ENCODE measurements at regions not wholly inside any gene's neighbourhood (a gene's known extent, or its start where the extent isn't known, plus 50 kb on each side); places are given as distances from the start of the nearest gene placed in this dataset.

DNA sequence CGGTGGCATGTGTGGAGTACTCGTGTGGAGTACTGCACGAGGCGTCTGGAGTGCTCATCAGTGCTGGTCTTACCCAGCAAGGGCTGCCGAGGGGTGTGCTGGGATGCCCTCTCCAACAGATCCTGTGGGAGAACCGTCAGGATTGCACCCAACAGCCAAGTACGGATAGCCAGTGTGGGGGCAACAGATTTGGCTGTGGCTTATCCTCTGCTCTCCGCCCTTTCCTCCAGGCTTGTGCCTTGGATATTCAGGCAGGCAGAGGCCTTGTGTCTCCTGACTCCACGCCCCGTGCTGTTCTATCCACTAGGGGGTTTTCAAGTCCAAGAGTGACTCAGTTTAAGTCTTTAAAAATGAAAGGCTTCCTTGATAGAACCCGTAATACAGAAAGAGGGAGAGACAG is 321.0 kb upstream of the HS6ST1 start:
- no peaks in the 10 kb centered on the region for H3K4me1 ChIP-seq
- no peak overlapping the region for H3K27ac ChIP-seq
- H3K4me3 ChIP-seq, result no peak overlapping the region
- no peaks in the 10 kb centered on the region for H3K36me3 ChIP-seq
- peak in 1 of 3 donors; percentile 18 for DNase-seq
- H3K27me3 ChIP-seq, result no peaks in the 10 kb centered on the region
- TF ChIP-seq, protein P1, sequence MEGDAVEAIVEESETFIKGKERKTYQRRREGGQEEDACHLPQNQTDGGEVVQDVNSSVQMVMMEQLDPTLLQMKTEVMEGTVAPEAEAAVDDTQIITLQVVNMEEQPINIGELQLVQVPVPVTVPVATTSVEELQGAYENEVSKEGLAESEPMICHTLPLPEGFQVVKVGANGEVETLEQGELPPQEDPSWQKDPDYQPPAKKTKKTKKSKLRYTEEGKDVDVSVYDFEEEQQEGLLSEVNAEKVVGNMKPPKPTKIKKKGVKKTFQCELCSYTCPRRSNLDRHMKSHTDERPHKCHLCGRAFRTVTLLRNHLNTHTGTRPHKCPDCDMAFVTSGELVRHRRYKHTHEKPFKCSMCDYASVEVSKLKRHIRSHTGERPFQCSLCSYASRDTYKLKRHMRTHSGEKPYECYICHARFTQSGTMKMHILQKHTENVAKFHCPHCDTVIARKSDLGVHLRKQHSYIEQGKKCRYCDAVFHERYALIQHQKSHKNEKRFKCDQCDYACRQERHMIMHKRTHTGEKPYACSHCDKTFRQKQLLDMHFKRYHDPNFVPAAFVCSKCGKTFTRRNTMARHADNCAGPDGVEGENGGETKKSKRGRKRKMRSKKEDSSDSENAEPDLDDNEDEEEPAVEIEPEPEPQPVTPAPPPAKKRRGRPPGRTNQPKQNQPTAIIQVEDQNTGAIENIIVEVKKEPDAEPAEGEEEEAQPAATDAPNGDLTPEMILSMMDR (IDR thresholded peaks at IDR 0.05), result no peak
- TF ChIP-seq POLR2A (IDR thresholded peaks at IDR 0.05), result no peak
- no peaks in the 10 kb centered on the region for H3K9me3 ChIP-seq

DNA sequence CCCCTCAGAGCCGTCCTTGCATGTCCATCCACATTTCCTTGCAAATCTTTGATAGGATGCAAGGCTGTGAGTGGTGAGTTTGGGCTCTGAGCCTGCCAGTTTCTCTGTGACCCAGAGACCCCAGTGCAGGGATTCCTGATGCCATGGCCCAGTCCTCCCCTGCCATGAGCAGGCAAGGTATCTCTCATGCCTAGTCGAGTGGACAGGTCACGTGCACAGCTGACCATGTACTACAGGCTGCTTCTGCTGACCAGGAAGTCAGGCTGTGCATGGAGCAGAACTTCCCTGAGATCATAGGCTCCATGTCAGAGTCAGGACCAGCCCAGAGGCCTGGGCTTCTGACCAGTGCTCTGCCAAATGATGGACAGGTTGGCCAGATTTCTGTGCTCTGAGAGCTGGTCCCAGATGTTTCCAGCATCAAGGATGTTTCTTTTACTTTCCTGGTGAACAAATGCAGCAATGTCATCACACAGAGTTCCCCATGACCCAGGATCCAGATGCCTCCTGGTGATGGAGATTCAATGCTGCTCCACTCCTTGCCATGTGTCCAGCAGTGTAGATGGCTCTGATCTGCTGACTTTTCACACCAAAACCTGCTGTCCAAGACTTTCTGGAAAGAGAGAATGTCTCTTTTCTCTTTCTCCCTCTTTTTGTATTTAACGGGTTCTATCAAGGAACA is 321.6 kb upstream of the HS6ST1 start:
- Histone ChIP-seq H3K36me3 (no peaks in the 10 kb centered on the region), H3K4me1 (no peaks in the 10 kb centered on the region), H3K27me3 (no peaks in the 10 kb centered on the region), H3K27ac (no peak overlapping the region), H3K4me3 (no peak overlapping the region), H3K9me3 (no peaks in the 10 kb centered on the region)
- peak in 1 of 3 donors; percentile 26 for DNase-seq
- no peak for TF ChIP-seq POLR2A (IDR thresholded peaks at IDR 0.05)
- TF ChIP-seq, protein P1 (IDR thresholded peaks at IDR 0.05), result no peak

DNA sequence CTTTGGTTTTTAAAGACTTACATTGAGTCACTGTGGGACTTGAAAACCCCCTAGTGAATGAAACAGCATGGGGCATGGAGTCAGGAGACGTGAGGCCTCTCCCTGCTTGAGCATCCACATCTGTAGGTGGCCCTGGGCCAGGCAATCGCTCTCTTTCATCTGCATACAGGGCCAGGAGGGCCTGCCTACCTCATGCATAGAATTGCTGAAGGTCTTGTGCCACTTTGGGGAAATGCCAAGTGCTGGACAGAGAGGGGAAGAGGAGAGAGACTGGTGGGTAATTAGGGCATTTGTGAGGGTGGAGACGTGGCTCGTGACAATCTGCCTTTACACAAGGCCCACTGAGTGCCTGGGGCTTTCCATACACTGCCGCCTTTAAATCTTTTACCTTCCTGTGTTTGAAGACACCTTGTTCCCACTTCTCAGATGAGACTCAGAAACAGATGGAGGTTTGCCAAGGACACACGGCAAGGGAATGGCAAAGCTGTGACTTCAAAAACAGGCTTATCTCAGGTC is 322.2 kb upstream of the HS6ST1 start:
- Histone ChIP-seq H3K4me1 (no peaks in the 10 kb centered on the region), H3K36me3 (no peaks in the 10 kb centered on the region), H3K4me3 (no peak overlapping the region), H3K27ac (no peak overlapping the region), H3K27me3 (no peaks in the 10 kb centered on the region), H3K9me3 (no peaks in the 10 kb centered on the region)
- no peak for TF ChIP-seq POLR2A (IDR thresholded peaks at IDR 0.05)
- TF ChIP-seq, protein P1 (IDR thresholded peaks at IDR 0.05), result no peak
- DNase-seq, result peak in 1 of 3 donors; percentile 34

DNA sequence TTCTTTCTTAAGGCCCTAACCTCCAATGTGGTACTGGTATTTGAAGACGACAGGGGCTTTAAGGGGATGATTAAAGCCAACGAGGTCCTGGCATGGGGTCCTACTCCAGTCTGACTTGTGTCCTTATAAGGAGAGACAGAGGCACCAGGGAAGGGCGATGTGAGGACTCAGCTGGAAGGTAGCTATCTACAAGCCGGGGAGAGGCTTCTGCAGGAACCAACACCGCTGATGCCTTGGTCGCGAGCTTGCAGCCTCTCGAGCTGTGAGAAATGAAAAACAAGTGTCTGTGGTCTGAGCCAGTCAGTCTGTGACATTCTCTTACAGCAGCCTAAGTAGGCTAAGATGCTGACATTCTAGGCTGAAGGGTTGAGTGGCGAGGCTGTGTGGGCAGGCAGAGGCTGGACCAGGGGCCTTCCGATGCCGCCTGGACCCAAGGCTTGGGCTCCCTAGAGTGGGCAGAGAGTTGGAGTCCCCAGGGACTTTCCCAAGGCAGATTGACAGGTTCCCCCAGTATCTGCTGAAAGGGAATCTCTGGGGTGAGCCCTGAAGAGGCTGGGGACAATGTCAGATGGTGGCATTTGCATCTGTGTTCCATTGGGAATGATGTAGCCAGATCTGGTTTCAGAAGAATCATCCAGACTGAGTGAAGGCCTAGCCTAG is 322.9 kb upstream of the HS6ST1 start:
- Histone ChIP-seq H3K4me1 (no peaks in the 10 kb centered on the region), H3K27ac (no peak overlapping the region), H3K9me3 (no peaks in the 10 kb centered on the region), H3K27me3 (no peaks in the 10 kb centered on the region), H3K4me3 (no peak overlapping the region), H3K36me3 (no peaks in the 10 kb centered on the region)
- DNase-seq, result peak in 1 of 3 donors; percentile 21
- no peak for TF ChIP-seq POLR2A (IDR thresholded peaks at IDR 0.05)
- TF ChIP-seq, protein P1 (IDR thresholded peaks at IDR 0.05), result no peak

DNA sequence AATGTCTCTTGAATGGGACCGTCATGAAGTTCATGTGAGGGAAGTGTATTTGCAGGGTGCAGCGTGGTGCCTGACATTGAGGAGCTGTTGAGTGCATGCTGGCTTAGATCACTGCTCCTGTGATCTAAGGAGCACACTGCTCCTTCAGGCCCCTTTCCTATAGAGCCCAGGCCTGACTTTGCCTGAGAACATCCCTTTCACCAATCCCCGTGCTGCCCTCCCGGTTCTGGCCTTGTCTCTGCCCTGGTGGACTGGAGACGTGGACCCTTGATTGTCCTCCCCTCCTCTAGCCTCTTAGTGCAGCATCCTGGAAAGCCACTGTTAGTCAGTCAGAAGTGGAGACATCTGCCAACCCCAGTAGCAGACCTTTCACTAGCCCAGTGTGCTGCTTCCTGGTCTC is 323.6 kb upstream of the HS6ST1 start:
- Histone ChIP-seq H3K27ac (no peak overlapping the region), H3K9me3 (no peaks in the 10 kb centered on the region), H3K4me3 (no peak overlapping the region), H3K36me3 (no peaks in the 10 kb centered on the region), H3K4me1 (no peaks in the 10 kb centered on the region), H3K27me3 (no peaks in the 10 kb centered on the region)
- peak in 1 of 3 donors; percentile 8 for DNase-seq
- TF ChIP-seq, protein P1 (IDR thresholded peaks at IDR 0.05), result no peak
- TF ChIP-seq POLR2A (IDR thresholded peaks at IDR 0.05), result no peak

Measured in Peyer's patch (tissue), 4 donors.